ENCODE measurements at regions not wholly inside any gene's neighbourhood (a gene's known extent, or its start where the extent isn't known, plus 50 kb on each side); places are given as distances from the start of the nearest gene placed in this dataset.

DNA sequence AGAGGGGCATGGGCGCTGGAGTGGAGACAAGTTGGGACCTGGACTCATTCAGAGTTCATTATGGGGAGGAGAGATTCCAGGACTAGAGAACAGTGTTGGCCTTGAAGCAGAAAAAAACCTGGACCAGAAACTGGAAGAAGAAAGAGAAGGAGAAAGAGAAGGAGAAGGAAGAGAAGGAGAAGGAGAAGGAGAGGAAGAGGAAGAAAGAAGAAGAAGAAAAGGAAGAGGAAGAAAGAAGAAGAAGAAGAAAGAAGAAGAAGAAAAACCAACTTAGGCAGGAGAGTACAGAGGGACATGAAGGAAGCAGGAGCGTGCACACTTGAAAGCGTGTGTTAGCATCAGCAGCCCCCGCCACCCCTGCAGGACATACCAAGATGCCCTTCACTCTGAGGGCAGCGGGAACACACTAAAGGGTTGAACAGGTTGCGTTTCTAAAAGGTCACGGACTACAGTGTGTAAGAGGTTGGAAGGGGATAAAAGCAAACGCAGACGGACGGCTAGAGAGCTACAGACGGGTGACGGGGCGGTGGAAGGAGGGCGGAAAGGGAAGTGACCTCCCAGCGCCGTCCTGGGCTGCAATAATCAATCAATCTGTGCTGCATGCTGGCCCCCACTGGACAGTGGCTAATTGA lies 95.3 kb downstream of the SEC61G start:
- H3K4me3 ChIP-seq (ENCODE audit: low read depth, low read length) = no peak overlapping the region
- TF ChIP-seq, protein P1, sequence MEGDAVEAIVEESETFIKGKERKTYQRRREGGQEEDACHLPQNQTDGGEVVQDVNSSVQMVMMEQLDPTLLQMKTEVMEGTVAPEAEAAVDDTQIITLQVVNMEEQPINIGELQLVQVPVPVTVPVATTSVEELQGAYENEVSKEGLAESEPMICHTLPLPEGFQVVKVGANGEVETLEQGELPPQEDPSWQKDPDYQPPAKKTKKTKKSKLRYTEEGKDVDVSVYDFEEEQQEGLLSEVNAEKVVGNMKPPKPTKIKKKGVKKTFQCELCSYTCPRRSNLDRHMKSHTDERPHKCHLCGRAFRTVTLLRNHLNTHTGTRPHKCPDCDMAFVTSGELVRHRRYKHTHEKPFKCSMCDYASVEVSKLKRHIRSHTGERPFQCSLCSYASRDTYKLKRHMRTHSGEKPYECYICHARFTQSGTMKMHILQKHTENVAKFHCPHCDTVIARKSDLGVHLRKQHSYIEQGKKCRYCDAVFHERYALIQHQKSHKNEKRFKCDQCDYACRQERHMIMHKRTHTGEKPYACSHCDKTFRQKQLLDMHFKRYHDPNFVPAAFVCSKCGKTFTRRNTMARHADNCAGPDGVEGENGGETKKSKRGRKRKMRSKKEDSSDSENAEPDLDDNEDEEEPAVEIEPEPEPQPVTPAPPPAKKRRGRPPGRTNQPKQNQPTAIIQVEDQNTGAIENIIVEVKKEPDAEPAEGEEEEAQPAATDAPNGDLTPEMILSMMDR (IDR thresholded peaks at IDR 0.05; ENCODE audit: low read depth, low read length) = no peak

DNA sequence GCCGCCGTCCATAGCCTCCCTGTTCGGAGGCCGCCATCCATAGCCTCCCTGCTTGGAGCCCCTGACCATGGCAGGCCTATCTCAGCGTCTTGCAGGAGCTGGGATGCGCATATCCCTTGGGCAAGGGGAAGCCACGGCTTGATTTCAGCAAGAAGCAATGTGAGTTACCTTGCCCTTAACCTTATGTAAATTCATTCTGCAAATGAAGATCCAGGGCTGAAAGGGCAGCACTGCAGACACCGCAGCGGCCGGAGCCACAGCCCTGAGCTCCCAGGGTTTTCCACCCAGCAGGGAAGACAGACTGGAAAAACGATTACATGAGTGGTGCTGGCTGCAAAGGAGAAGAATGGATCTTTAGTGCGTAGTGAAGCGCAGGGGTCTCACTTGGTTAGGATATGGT lies 95.8 kb downstream of the SEC61G start:
- H3K4me3 ChIP-seq (ENCODE audit: low read depth, low read length) = no peak overlapping the region
- TF ChIP-seq, protein P1 (IDR thresholded peaks at IDR 0.05; ENCODE audit: low read depth, low read length) = no peak

DNA sequence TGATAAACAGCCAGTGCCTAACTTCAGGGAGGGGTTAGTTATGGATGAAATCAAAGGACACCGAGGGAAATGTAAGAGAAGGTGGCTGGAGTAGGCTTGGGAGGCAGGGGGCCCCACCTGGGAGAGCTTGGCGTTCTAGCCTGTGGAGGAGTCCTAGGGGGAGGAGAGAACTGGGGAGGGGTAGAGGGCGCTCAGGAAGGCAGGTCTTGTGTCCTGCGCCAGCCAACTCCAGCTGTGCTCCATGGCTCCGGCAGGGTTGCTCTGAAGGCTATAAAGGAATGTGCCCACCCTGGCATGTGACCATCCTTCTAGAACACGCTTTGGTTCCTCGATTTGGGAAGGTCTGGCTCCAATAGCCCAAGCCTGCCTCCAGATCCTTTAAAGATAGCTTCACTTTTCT lies 96.3 kb downstream of the SEC61G start:
- no peak overlapping the region for H3K4me3 ChIP-seq (ENCODE audit: low read depth, low read length)
- TF ChIP-seq, protein P1 (IDR thresholded peaks at IDR 0.05; ENCODE audit: low read depth, low read length) = no peak

DNA sequence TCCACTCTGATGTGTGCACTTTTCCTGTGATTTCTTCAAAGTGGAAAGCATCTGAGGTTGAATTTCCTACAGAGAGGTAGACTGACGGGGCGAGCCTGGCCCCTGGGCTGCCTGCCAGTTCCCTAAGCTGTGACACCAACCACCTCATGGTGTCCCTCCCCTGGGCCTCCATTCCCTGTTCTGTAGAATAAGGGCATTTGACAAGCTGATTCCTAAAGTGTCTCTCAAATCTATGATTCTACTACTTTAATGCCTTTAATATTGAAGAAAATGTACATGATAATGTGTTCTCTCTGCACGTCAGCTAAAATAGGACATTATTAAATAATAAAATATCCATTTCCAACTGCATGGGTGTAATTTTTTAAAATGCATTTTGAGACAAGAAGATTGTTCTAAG lies 105.1 kb downstream of the SEC61G start:
- TF ChIP-seq, protein P1 (IDR thresholded peaks at IDR 0.05; ENCODE audit: low read depth, low read length) = no peak
- H3K4me3 ChIP-seq (ENCODE audit: low read depth, low read length) = no peak overlapping the region

DNA sequence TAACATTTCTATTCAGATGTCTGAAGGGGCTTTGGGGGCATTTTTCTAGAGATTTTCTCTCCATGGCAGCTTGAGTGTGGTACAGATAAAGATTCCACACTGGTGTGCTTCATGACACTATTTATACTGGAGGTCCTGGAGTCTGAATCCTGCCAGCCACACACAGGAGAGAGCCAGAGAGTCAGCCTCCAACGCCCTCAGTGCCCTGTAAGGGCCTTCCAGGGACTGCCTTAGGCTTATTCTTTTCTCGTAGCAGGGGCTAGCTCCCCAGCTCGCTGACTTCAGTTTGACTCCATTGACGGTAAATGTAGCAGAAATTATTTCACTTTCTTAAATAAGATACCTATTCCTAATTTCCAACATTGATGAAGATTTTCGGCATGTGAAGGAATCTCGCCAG lies 100.9 kb downstream of the VSTM2A start:
- H3K4me3 ChIP-seq (ENCODE audit: low read depth, low read length) = no peak overlapping the region
- TF ChIP-seq, protein P1 (IDR thresholded peaks at IDR 0.05; ENCODE audit: low read depth, low read length) = no peak

DNA sequence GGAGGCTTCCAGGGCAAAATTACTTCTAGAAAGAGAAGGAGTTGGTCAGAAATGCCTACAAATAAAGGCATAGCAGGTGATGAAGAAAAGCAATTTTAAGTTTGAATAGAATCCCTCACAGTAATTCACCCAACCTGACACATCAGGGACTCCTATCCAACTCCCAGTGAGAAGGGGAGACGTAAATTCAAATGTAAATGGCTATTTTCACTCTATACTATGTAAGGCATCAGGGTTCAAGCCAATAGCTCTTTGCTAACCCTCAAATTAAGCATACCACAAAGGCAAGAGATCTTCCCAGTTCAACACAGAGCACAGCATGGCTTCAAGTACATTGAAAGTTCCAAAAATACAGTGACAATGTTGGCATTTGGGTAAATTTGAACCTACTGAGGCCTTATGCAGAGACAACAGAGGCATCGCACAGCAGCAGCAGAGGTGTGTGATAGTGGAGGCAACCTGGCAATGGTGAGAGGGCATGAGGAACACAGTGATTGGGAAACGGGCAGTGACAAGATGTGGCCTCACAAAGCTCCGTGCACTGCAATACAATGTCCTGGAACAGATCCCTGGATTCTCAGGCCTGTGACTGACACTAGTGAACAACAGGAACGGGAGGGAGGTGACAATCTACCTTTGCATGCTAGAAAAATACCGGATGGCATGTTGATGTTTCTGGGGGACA lies 95.7 kb downstream of the VSTM2A start:
- TF ChIP-seq, protein P1 (IDR thresholded peaks at IDR 0.05; ENCODE audit: low read depth, low read length) = no peak
- no peak overlapping the region for H3K4me3 ChIP-seq (ENCODE audit: low read depth, low read length)

DNA sequence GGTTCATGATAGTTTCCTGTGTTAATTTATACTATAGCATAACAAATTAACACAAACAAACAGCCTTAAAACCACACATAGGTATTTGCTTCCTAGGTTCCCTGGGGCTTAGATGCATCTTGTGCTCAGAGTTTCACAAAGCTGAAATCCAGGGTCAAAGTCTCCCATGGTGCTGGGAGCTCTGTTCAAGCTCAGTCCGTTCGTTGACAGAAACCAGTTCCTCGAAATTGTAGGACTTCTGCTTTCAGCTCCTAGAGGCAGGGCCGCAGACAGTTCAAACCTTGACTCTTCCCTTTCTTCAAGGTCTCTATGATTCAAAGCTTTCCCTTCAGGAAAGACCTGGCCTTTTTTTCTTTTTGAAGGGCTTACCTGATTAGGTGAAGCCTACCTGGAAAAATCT lies 90.5 kb downstream of the VSTM2A start:
- TF ChIP-seq, protein P1 (IDR thresholded peaks at IDR 0.05; ENCODE audit: low read depth, low read length) = no peak
- no peak overlapping the region for H3K4me3 ChIP-seq (ENCODE audit: low read depth, low read length)

Data from WI38 (cell line).